ENCODE measurements at regions not wholly inside any gene's neighbourhood (a gene's known extent, or its start where the extent isn't known, plus 50 kb on each side); places are given as distances from the start of the nearest gene placed in this dataset.

DNA sequence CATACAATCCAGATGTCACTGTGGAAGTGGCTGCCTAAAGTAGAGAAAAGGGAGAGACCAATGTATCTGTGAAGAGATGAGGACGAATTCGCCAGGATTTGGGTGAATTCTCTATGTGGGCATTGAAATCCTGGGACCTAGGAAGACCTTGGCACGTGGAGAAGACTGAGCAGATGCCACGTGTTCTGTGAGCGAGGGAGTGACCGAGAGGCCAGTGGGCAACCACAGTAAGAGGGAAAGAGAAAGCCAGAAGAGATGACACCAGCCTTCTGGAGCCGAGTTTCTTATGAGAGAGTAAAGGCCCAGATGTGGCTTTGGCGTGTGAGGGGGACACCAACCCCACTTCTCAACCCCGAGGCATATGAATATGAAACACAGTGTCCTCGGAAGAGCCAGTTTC lies 228.1 kb downstream of the BUD13 start:
- in situ Hi-C loops (cut with MboI; ENCODE audit: low pct_unique_long_range_greater_than_20kb, low sequenced_read_pairs, unreplicated experiment): no loop called here
- no peak for DNase-seq (ENCODE audit: low spot score)
- TF ChIP-seq, protein P1, sequence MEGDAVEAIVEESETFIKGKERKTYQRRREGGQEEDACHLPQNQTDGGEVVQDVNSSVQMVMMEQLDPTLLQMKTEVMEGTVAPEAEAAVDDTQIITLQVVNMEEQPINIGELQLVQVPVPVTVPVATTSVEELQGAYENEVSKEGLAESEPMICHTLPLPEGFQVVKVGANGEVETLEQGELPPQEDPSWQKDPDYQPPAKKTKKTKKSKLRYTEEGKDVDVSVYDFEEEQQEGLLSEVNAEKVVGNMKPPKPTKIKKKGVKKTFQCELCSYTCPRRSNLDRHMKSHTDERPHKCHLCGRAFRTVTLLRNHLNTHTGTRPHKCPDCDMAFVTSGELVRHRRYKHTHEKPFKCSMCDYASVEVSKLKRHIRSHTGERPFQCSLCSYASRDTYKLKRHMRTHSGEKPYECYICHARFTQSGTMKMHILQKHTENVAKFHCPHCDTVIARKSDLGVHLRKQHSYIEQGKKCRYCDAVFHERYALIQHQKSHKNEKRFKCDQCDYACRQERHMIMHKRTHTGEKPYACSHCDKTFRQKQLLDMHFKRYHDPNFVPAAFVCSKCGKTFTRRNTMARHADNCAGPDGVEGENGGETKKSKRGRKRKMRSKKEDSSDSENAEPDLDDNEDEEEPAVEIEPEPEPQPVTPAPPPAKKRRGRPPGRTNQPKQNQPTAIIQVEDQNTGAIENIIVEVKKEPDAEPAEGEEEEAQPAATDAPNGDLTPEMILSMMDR (IDR thresholded peaks at IDR 0.05; ENCODE audit: extremely low read depth, insufficient read depth, missing control alignments): no peak

GRCh38 chr11:116543911-116544475 lies 228.8 kb downstream of the BUD13 start:
- in situ Hi-C loops (cut with MboI; ENCODE audit: low pct_unique_long_range_greater_than_20kb, low sequenced_read_pairs, unreplicated experiment): no loop called here
- TF ChIP-seq, protein P1 (IDR thresholded peaks at IDR 0.05; ENCODE audit: extremely low read depth, insufficient read depth, missing control alignments): no peak
- no peak for DNase-seq (ENCODE audit: low spot score)

DNA sequence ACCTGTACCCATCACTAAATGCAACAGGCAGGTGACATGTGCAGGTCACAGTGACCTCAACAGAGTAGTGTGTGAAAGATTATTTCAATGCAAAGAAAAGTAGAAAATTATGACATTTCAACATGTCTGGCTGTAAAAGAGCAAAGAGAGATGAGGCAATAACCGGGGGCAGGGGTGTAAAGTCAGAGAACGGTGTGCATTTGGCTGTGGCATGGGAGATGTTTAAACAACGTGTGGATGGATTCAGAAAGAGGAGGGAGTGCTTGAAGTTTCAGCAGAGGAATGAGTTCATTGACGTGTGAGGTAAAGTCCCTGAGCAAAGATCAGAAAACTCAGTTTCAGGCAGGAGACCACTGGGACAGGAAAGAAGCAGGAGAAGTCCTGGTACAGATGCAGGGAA lies 229.7 kb downstream of the BUD13 start:
- in situ Hi-C loops (cut with MboI; ENCODE audit: low pct_unique_long_range_greater_than_20kb, low sequenced_read_pairs, unreplicated experiment): no loop called here
- DNase-seq (ENCODE audit: low spot score): no peak
- TF ChIP-seq, protein P1 (IDR thresholded peaks at IDR 0.05; ENCODE audit: extremely low read depth, insufficient read depth, missing control alignments): no peak

GRCh38 chr11:116542406-116542805 lies 230.4 kb downstream of the BUD13 start:
- DNase-seq (ENCODE audit: low spot score): no peak
- TF ChIP-seq, protein P1 (IDR thresholded peaks at IDR 0.05; ENCODE audit: extremely low read depth, insufficient read depth, missing control alignments): no peak
- in situ Hi-C loops (cut with MboI; ENCODE audit: low pct_unique_long_range_greater_than_20kb, low sequenced_read_pairs, unreplicated experiment): no loop called here

DNA sequence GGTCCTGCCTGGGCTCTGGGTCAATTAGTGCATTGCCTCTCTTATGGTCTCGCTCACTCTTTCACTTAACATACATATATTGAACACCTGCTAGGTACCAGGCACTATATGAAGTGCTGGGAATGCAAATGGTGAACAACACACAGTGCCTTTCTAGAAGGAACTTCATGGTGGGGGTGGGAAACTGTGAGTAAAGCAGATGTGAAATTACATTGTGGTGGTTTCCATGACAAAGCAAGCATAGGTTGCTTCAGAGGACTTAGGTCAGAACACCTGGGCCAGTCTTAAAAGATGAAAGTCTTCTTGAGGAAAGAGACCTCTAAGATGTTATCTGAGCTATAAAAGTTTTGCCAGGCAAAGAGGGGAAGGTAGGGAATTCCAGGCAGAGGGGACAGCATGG lies 231.3 kb downstream of the BUD13 start:
- in situ Hi-C loops (cut with MboI; ENCODE audit: low pct_unique_long_range_greater_than_20kb, low sequenced_read_pairs, unreplicated experiment): no loop called here
- no peak for DNase-seq (ENCODE audit: low spot score)
- TF ChIP-seq, protein P1 (IDR thresholded peaks at IDR 0.05; ENCODE audit: extremely low read depth, insufficient read depth, missing control alignments): no peak

DNA sequence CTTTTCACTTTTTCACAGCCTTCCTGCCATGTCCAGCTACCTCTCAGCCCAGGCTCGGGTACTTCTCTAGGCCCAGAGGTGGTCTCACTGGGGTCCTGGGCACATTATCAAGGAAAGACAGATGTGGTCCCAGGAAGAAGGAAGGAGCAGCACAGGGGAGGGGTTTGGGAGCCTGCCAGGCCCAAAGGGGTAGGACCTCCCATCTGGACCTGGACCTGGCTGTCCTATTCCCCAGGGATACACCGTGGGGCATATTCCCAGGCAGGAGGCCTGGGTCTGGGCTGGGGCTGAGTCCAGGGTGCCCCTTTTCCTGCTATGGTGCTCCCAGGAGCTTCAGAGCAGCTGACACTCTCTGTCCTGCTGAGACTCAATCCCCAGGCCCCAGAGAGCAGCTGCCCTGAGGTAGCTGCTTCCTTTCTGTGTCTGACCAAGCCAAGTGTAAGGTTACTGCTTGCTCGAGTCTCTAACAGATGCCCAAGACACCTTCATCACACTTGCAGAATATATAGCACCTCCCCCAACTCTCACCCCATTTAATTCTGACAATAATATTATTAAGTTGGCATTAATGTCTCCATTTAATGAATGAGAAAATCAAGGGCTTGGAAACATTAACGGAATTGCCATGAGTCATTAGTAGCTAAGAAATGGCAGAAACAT lies 232.0 kb downstream of the BUD13 start:
- in situ Hi-C loops (cut with MboI; ENCODE audit: low pct_unique_long_range_greater_than_20kb, low sequenced_read_pairs, unreplicated experiment): no loop called here
- DNase-seq (ENCODE audit: low spot score): no peak
- TF ChIP-seq, protein P1 (IDR thresholded peaks at IDR 0.05; ENCODE audit: extremely low read depth, insufficient read depth, missing control alignments): no peak

Data from GM13977 (cell line).